Spleen (tissue), 11 donors: ENCODE measurements at regions not wholly inside any gene's neighbourhood (a gene's known extent, or its start where the extent isn't known, plus 50 kb on each side); places are given as distances from the start of the nearest gene placed in this dataset.
A peak's percentile ranks its signal among the peaks of the same experiment; 100 is the strongest.

ENCODE experiments used
- DNase-seq: peaks from one replicate; pipeline ENCODE4 v3.0.0-alpha.2; 2020
- H3K27ac ChIP-seq, 8 donors: fragments of 200-600 bp; sonication (generic) in 7 of 8; 1 replicate in 4 of 8; 2 replicates in 4 of 8; pipeline versions ENCODE4 v1.5.0 to v1.8.0; 2016 to 2021; ENCODE audit warnings: inconsistent platforms in 4 of 8, mild to moderate bottlenecking in 4 of 8, moderate library complexity in 1 of 8
- H3K27me3 ChIP-seq, 7 donors: fragments of 200-600 bp; sonication (generic) in 6 of 7; replicated peaks in 1 of 7; 1 replicate in 4 of 7; 2 replicates in 3 of 7; pipeline versions ENCODE4 v1.5.0 to v1.8.0; 2016 to 2021; ENCODE audit warnings: inconsistent platforms in 3 of 7, mild to moderate bottlenecking in 1 of 7
- H3K36me3 ChIP-seq, 6 donors: fragments of 200-600 bp; sonication (generic) in 5 of 6; 1 replicate in 4 of 6; 2 replicates in 2 of 6; pipeline versions ENCODE4 v1.5.0 to v1.8.0; 2016 to 2021; ENCODE audit warnings: inconsistent platforms in 2 of 6
- H3K4me1 ChIP-seq, 6 donors: fragments of 200-600 bp; sonication (generic) in 5 of 6; 1 replicate in 3 of 6; 2 replicates in 3 of 6; pipeline versions ENCODE4 v1.5.0 to v1.8.0; 2016 to 2021; ENCODE audit warnings: inconsistent platforms in 3 of 6
- H3K4me3 ChIP-seq, 8 donors: fragments of 200-600 bp; sonication (generic) in 7 of 8; 1 replicate in 4 of 8; 2 replicates in 4 of 8; pipeline versions ENCODE4 v1.5.0 to v1.8.0; 2016 to 2021; ENCODE audit warnings: inconsistent platforms in 4 of 8, mild to moderate bottlenecking in 4 of 8, moderate library complexity in 2 of 8
- H3K9me3 ChIP-seq, 8 donors: fragments of 200-600 bp; sonication (generic) in 7 of 8; 1 replicate in 4 of 8; 2 replicates in 4 of 8; pipeline versions ENCODE4 v1.5.0 to v1.8.0; 2016 to 2021; ENCODE audit warnings: inconsistent platforms in 4 of 8
- POLR2A ChIP-seq, 3 donors: fragments of 450-650 bp; IDR thresholded peaks; one replicate each; pipeline ENCODE4 v1.5.1; 2017; ENCODE audit warnings: antibody characterized with exemption in 3 of 3, mild to moderate bottlenecking in 1 of 3
- POLR2AphosphoS5 ChIP-seq, 3 donors: sonication (generic); formaldehyde crosslinking; IDR thresholded peaks; one replicate each; pipeline ENCODE4 v1.5.1; 2017; ENCODE audit warnings: antibody characterized with exemption in 3 of 3
- WGBS, 5 donors: extraction: QIAGEN DNeasy Blood & Tissue Kit in 3 of 5; methylation state at CpG; one replicate each; pipeline versions ENCODE4 v1.1.5 to v1.1.7; 2013 to 2018; 5-methylcytosine and 5-hydroxymethylcytosine counted together
- intact Hi-C: fragments of 100-400 bp; cut with DNase I; formaldehyde crosslinking; loops from one replicate; pipeline ENCODE4 v1.15.0; 2023; ENCODE audit warnings: low total_unique reads
- TF ChIP-seq, protein P1 (sequence below), 11 experiments: fragments of 200-600 bp in 7 of 11; fragments of 450-650 bp in 4 of 11; sonication (generic) in 4 of 11; IDR thresholded peaks in 8 of 11; conservative IDR thresholded peaks in 3 of 11; 1 replicate in 7 of 11; 2 replicates in 4 of 11; pipeline versions ENCODE4 v1.4.0 to v1.8.0; 2016 to 2021; ENCODE audit warnings: antibody characterized with exemption in 11 of 11, inconsistent platforms in 4 of 11, mild to moderate bottlenecking in 1 of 11
- donor health status: healthy with polysubstance abuse.
- donor health status: DM: no; HTN: no; CAD: no; lungs with moderate emphysema.
- donor health status: DM: no; HTN: no; CAD: no.
- donor health status: Bipolar disorder and iron deficiency.
- donor health status: healthy.
- donor health status: DM: no; HTN: no; CAD: no.
- donor health status: DM: yes; HTN: yes; CAD: no.

GRCh38 chr10:124222988-124223710 lies 129.8 kb upstream of the CHST15 start:
- 76 to 84% (median 77%) methylated on average over 10 of the region's 10 CpGs for WGBS, 5 donors
- Histone ChIP-seq H3K9me3 (no peaks in the 10 kb centered on the region), H3K36me3 (no peaks in the 10 kb centered on the region), H3K4me1 (peaks cover 24 to 57% (median 39%) of the 10 kb centered on the region in 6 donors), H3K27ac (no peak overlapping the region), H3K4me3 (no peak overlapping the region), H3K27me3 (no peaks in the 10 kb centered on the region)
- no peak for TF ChIP-seq POLR2A (IDR thresholded peaks at IDR 0.05)
- TF ChIP-seq, protein P1, sequence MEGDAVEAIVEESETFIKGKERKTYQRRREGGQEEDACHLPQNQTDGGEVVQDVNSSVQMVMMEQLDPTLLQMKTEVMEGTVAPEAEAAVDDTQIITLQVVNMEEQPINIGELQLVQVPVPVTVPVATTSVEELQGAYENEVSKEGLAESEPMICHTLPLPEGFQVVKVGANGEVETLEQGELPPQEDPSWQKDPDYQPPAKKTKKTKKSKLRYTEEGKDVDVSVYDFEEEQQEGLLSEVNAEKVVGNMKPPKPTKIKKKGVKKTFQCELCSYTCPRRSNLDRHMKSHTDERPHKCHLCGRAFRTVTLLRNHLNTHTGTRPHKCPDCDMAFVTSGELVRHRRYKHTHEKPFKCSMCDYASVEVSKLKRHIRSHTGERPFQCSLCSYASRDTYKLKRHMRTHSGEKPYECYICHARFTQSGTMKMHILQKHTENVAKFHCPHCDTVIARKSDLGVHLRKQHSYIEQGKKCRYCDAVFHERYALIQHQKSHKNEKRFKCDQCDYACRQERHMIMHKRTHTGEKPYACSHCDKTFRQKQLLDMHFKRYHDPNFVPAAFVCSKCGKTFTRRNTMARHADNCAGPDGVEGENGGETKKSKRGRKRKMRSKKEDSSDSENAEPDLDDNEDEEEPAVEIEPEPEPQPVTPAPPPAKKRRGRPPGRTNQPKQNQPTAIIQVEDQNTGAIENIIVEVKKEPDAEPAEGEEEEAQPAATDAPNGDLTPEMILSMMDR (IDR thresholded peaks at IDR 0.05 in 8 of 11, conservative IDR thresholded peaks at IDR 0.05 in 3 of 11): no peak
- DNase-seq: no peak
- intact Hi-C loops: no loop called here

DNA sequence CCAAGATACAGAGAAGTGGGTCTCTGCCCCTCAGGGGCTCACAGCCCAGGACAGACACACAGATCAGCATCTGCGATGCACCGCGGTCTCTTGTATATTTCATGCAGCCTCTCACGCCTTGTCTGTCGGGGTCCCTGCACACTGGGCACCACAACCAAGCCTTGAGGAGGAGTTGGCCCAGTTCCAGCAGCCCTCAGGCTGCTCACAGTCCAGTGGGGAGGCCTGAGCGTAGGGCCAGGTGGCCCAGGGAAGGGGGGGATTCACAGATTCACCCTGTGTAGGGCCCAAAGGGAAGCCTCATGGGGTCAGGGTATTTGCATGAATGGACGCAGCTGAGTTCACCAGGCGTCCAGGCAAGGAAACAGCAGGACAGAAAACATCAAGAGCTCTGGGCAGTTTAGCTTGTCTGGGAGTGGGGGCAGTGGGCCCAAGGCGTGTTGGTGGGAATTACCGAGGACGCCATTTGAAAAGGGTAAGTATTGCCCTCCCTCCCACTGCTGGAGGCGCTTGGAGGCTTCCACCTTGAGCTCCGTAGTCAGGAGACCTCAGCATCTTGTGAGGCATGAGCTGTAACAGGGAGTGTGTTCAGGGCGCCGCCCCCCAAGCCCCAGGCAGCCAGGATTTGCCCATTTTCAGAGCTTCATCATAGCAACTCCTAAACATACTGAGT lies 129.1 kb upstream of the CHST15 start:
- H3K4me3 ChIP-seq: peak overlapping the region in 1 of 8 donors; percentile 38
- WGBS, 5 donors: 66 to 83% (median 71%) methylated on average over 14 to 15 of the region's 15 CpGs
- TF ChIP-seq POLR2A (IDR thresholded peaks at IDR 0.05) (no peak), POLR2AphosphoS5 (IDR thresholded peaks at IDR 0.05) (no peak)
- TF ChIP-seq, protein P1 (IDR thresholded peaks at IDR 0.05 in 8 of 11, conservative IDR thresholded peaks at IDR 0.05 in 3 of 11): no peak
- peaks cover 24 to 57% (median 42%) of the 10 kb centered on the region in 6 donors for H3K4me1 ChIP-seq
- intact Hi-C loops: no loop called here
- H3K27ac ChIP-seq: peak overlapping the region in 3 of 8 donors; percentile 23 to 64 (median 25)
- H3K36me3 ChIP-seq: no peaks in the 10 kb centered on the region
- no peaks in the 10 kb centered on the region for H3K9me3 ChIP-seq
- no peak for DNase-seq
- no peaks in the 10 kb centered on the region for H3K27me3 ChIP-seq

DNA sequence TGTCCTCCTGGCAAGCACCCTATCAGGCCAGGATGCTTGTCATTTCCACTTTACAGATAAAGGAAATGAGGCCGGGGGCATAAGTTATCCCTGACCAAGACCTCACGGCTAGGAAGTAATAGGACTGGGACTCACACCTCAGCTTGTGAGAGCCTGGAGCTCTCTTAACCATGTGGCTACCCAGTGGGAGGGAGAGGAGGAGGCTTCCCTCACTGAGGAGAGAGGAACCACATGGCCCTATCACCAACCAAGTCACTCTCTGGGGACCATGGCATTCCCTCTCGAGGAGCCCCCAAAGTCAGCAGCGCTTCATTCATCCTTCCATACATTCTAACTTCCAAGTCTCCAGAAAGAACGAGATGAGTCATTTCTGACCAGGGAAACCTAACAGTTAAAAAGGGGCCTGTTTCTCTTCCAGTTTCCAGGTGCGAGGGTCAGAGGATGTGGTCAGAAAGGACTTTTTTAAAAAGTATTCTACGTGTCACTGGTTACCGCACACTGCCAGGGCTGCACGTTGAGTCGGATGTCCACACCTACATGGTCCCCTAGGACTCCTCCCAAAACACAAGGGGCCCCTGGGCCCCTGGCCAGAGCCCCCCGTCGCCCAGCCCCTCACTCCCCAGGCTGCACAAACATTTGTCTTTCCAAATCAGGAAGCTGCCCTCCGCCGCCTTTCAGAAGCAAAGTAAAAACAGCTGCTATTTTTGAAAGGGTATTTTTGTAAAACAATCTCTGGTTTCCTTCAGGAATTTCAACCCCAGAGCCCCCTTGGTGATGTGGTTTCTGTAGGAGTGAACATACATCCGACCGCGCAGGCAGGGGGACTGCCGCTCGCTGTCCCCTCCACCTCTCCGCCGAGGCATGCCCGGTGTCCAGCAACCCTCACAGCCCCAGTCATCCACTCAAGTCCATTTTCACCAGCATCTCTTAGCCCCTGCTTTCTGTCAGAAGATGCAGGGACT lies 128.2 kb upstream of the CHST15 start:
- H3K4me3 ChIP-seq: peak overlapping the region in 1 of 8 donors; percentile 38
- peak overlapping the region in 5 of 8 donors; percentile 20 to 64 (median 45) for H3K27ac ChIP-seq
- WGBS, 5 donors: 16 to 40% (median 27%) methylated on average over 22 of the region's 22 CpGs
- intact Hi-C loops: no loop called here
- no peaks in the 10 kb centered on the region for H3K36me3 ChIP-seq
- H3K27me3 ChIP-seq: no peaks in the 10 kb centered on the region
- H3K9me3 ChIP-seq: no peaks in the 10 kb centered on the region
- DNase-seq: no peak
- peaks cover 24 to 62% (median 47%) of the 10 kb centered on the region in 6 donors for H3K4me1 ChIP-seq
- TF ChIP-seq POLR2AphosphoS5 (IDR thresholded peaks at IDR 0.05): no peak
- no peak for TF ChIP-seq POLR2A (IDR thresholded peaks at IDR 0.05)
- TF ChIP-seq, protein P1 (IDR thresholded peaks at IDR 0.05 in 8 of 11, conservative IDR thresholded peaks at IDR 0.05 in 3 of 11): no peak
